H1 (cell line): ENCODE measurements at regions not wholly inside any gene's neighbourhood (a gene's known extent, or its start where the extent isn't known, plus 50 kb on each side); places are given as distances from the start of the nearest gene placed in this dataset.

Source experiments
- CTCF ChIA-PET: fragments of 300-600 bp; sonication (Branson Sonifier 250); formaldehyde crosslinking; loops from one replicate; lab custom pipeline; 2021; ENCODE audit not compliant: partially characterized antibody; lab: Charles Lee
- POLR2A ChIA-PET: fragments of 300-600 bp; sonication (Branson Sonifier 250); formaldehyde crosslinking; loops from one replicate; lab custom pipeline; 2021; ENCODE audit warnings: inconsistent platforms; ENCODE audit not compliant: partially characterized antibody; lab: Charles Lee
- DNase-seq, 2 experiments: peaks; one replicate each; pipeline versions ENCODE4 v3.0.0 to v3.0.0-alpha.2; 2010 to 2022; ENCODE audit warnings: low spot score in 2 of 2, low read depth in 1 of 2, mixed read lengths in 1 of 2
- FAIRE-seq: peaks from 2 replicates; lab custom pipeline; 2011; peaks lifted over from hg19 to GRCh38; lab: Jason Lieb, UNC
- H2AFZ ChIP-seq: 2 replicates; pipeline ENCODE4 v1.8.1; 2012; ENCODE audit warnings: low read length, inconsistent platforms
- H2AK5ac ChIP-seq: 2 replicates; pipeline ENCODE4 v1.6.1; 2013; ENCODE audit warnings: low read depth, low read length
- H2BK120ac ChIP-seq: replicated peaks from 2 replicates; pipeline ENCODE3; 2013; ENCODE audit warnings: low read depth, low read length, inconsistent platforms
- H2BK12ac ChIP-seq: 2 replicates; pipeline ENCODE4 v1.6.1; 2013; ENCODE audit warnings: low read depth, low read length
- H2BK15ac ChIP-seq: 2 replicates; pipeline ENCODE4 v1.6.1; 2013; ENCODE audit warnings: low read length
- H2BK20ac ChIP-seq: 2 replicates; pipeline ENCODE4 v1.6.1; 2013; ENCODE audit warnings: low read length
- H2BK5ac ChIP-seq: 2 replicates; pipeline ENCODE4 v1.6.1; 2013; ENCODE audit warnings: low read depth, low read length
- H3K14ac ChIP-seq: 2 replicates; pipeline ENCODE4 v1.6.1; 2013; ENCODE audit warnings: inconsistent platforms; ENCODE audit not compliant: insufficient read length
- H3K18ac ChIP-seq: 2 replicates; pipeline ENCODE4 v1.6.1; 2013; ENCODE audit warnings: low read length; ENCODE audit errors: extremely low read depth
- H3K23ac ChIP-seq: 2 replicates; pipeline ENCODE4 v1.6.1; 2013; ENCODE audit warnings: inconsistent platforms; ENCODE audit not compliant: insufficient read length
- H3K23me2 ChIP-seq: 2 replicates; pipeline ENCODE4 v1.6.1; 2013; ENCODE audit warnings: low read depth, low read length
- H3K27ac ChIP-seq: 2 replicates; pipeline ENCODE4 v1.6.1; 2011; ENCODE audit warnings: low read depth, low read length, inconsistent platforms
- H3K27me3 ChIP-seq, 4 experiments: replicated peaks in 1 of 4; 1 replicate in 1 of 4; 2 replicates in 3 of 4; pipeline versions ENCODE4 v1.6.1 to v1.8.1; 2011 to 2013; ENCODE audit warnings: low read length in 3 of 4, mild to moderate bottlenecking in 3 of 4, inconsistent platforms in 2 of 4, mixed read lengths in 2 of 4, moderate library complexity in 1 of 4; ENCODE audit not compliant: control insufficient read depth in 3 of 4, insufficient read depth in 3 of 4; ENCODE audit errors: extremely low read depth in 1 of 4
- H3K36me3 ChIP-seq, 4 experiments: 2 replicates each; pipeline versions ENCODE4 v1.6.1 to v1.8.1; 2011 to 2013; ENCODE audit warnings: mild to moderate bottlenecking in 4 of 4, low read length in 3 of 4, moderate library complexity in 2 of 4, control low read depth in 1 of 4, inconsistent platforms in 1 of 4; ENCODE audit not compliant: insufficient read depth in 4 of 4, control insufficient read depth in 2 of 4
- H3K4ac ChIP-seq: replicated peaks from 2 replicates; pipeline ENCODE3; 2013; ENCODE audit warnings: low read length, low read depth, mixed read lengths, inconsistent platforms; ENCODE audit not compliant: insufficient read length
- H3K4me1 ChIP-seq, 4 experiments: replicated peaks in 1 of 4; 1 replicate in 1 of 4; 2 replicates in 3 of 4; pipeline versions ENCODE4 v1.6.1 to v1.8.1; 2011 to 2013; ENCODE audit warnings: low read length in 3 of 4, inconsistent platforms in 2 of 4, mixed read lengths in 1 of 4; ENCODE audit not compliant: insufficient read depth in 4 of 4, control insufficient read depth in 3 of 4
- H3K4me2 ChIP-seq, 2 experiments: 2 replicates each; pipeline versions ENCODE4 v1.6.1 to v1.8.1; 2011 to 2013; ENCODE audit warnings: low read depth in 2 of 2, low read length in 2 of 2, control low read depth in 1 of 2, inconsistent platforms in 1 of 2, mild to moderate bottlenecking in 1 of 2; ENCODE audit not compliant: insufficient read depth in 1 of 2
- H3K4me3 ChIP-seq, 4 experiments: fragments of 200-600, 300-600 bp in 1 of 4; sonication (generic), shearing (Covaris generic), sonication (Bioruptor Twin) in 1 of 4; 2 replicates each; pipeline versions ENCODE4 v1.5.1 to v1.8.1; 2011 to 2016; ENCODE audit warnings: low read length in 4 of 4, low read depth in 3 of 4, control low read depth in 2 of 4, inconsistent platforms in 2 of 4, mild to moderate bottlenecking in 2 of 4, mixed read lengths in 1 of 4, moderate library complexity in 1 of 4; ENCODE audit not compliant: insufficient read depth in 2 of 4; ENCODE audit errors: extremely low read depth in 1 of 4
- H3K56ac ChIP-seq: replicated peaks from 2 replicates; pipeline ENCODE3; 2013; ENCODE audit warnings: low read depth, mild to moderate bottlenecking, mixed read lengths, low read length, inconsistent platforms; ENCODE audit not compliant: insufficient read length
- H3K79me1 ChIP-seq: 2 replicates; pipeline ENCODE4 v1.6.1; 2013; ENCODE audit warnings: low read depth, low read length, control low read depth
- H3K79me2 ChIP-seq, 2 experiments: 2 replicates each; pipeline versions ENCODE4 v1.6.1 to v1.8.1; 2012 to 2013; ENCODE audit warnings: low read length in 2 of 2, mild to moderate bottlenecking in 2 of 2, inconsistent platforms in 1 of 2; ENCODE audit not compliant: insufficient read depth in 2 of 2, control insufficient read depth in 1 of 2
- H3K9ac ChIP-seq, 4 experiments: replicated peaks in 1 of 4; 1 replicate in 1 of 4; 2 replicates in 3 of 4; pipeline versions ENCODE4 v1.6.1 to v1.8.1; 2011 to 2013; ENCODE audit warnings: low read depth in 3 of 4, low read length in 3 of 4, control low read depth in 2 of 4, mild to moderate bottlenecking in 2 of 4, moderate library complexity in 2 of 4, inconsistent platforms in 1 of 4; ENCODE audit errors: extremely low read depth in 1 of 4
- H3K9me3 ChIP-seq, 2 experiments: 2 replicates each; pipeline versions ENCODE4 v1.6.1 to v1.8.1; 2012 to 2013; ENCODE audit warnings: mild to moderate bottlenecking in 2 of 2, moderate library complexity in 2 of 2, control low read depth in 1 of 2, inconsistent platforms in 1 of 2, low read depth in 1 of 2, low read length in 1 of 2, mixed read lengths in 1 of 2; ENCODE audit not compliant: insufficient read depth in 2 of 2
- H4K20me1 ChIP-seq, 2 experiments: replicated peaks in 1 of 2; 2 replicates each; pipeline versions ENCODE3 to v1.8.1; 2011 to 2013; ENCODE audit warnings: inconsistent platforms in 2 of 2, low read length in 2 of 2, mild to moderate bottlenecking in 1 of 2; ENCODE audit not compliant: insufficient read depth in 2 of 2, control insufficient read depth in 1 of 2
- H4K5ac ChIP-seq: 2 replicates; pipeline ENCODE4 v1.6.1; 2013; ENCODE audit warnings: low read length, low read depth, mixed read lengths, inconsistent platforms; ENCODE audit not compliant: insufficient read length
- H4K8ac ChIP-seq: 2 replicates; pipeline ENCODE4 v1.8.0; 2013; ENCODE audit warnings: mild to moderate bottlenecking, moderate library complexity, low read length, inconsistent platforms; ENCODE audit not compliant: insufficient read depth; ENCODE audit errors: extremely low read depth
- H4K91ac ChIP-seq: replicated peaks from 2 replicates; pipeline ENCODE3; 2013; ENCODE audit warnings: low read length, mixed read lengths, inconsistent platforms; ENCODE audit not compliant: insufficient read length
- ATF2 ChIP-seq: IDR thresholded peaks from 2 replicates; pipeline ENCODE4 v1.6.1; 2012; ENCODE audit warnings: low read length, inconsistent platforms
- ATF3 ChIP-seq: IDR thresholded peaks from 2 replicates; pipeline ENCODE4 v1.6.1; 2011; ENCODE audit warnings: low read depth, mild to moderate bottlenecking, low read length; ENCODE audit not compliant: insufficient read depth
- BRCA1 ChIP-seq: IDR thresholded peaks from 2 replicates; pipeline ENCODE4 v1.6.1; 2012; ENCODE audit warnings: low read depth, low read length, improper control_type of control experiment
- MAFK ChIP-seq: IDR thresholded peaks from 2 replicates; pipeline ENCODE4 v1.6.1; 2012; ENCODE audit warnings: low read depth, mild to moderate bottlenecking, improper control_type of control experiment, low read length
- POLR2A ChIP-seq, 2 experiments: IDR thresholded peaks; 1 replicate in 1 of 2; 2 replicates in 1 of 2; pipeline ENCODE4 v1.6.1; 2011; ENCODE audit warnings: low read depth in 2 of 2, low read length in 2 of 2, mild to moderate bottlenecking in 2 of 2; ENCODE audit errors: control extremely low read depth in 1 of 2
- SIRT6 ChIP-seq: IDR thresholded peaks from one replicate; pipeline ENCODE4 v1.7.1; 2012; ENCODE audit warnings: low read length, inconsistent platforms
- WGBS, 2 experiments: shearing (Covaris generic) in 1 of 2; methylation state at CpG; one replicate each; pipeline versions ENCODE4 v1.1.6 to v1.1.7; 2013 to 2015; ENCODE audit warnings: low lambda C conversion rate in 2 of 2, mixed read lengths in 2 of 2, inconsistent platforms in 1 of 2, low coverage in 1 of 2, missing lambda C conversion rate in 1 of 2; ENCODE audit not compliant: insufficient replicate concordance in 2 of 2, insufficient coverage in 1 of 2, insufficient read length in 1 of 2; ENCODE audit errors: extremely low coverage in 1 of 2, missing lambda C conversion rate in 1 of 2; 5-methylcytosine and 5-hydroxymethylcytosine counted together

GRCh38 chr4:157564771-157565170 lies 344.2 kb downstream of the GRIA2 start:
- H2AK5ac ChIP-seq: no peak overlapping the region
- no peak overlapping the region for H3K4me2 ChIP-seq
- H3K36me3 ChIP-seq: no peaks in the 10 kb centered on the region
- TF ChIP-seq ATF2 (no peak), SIRT6 (no peak), ATF3 (no peak), POLR2A (IDR thresholded peaks at IDR 0.05; ENCODE audit: control extremely low read depth in 1 of 2, low read depth in 2 of 2, low read length in 2 of 2) (no peak), MAFK (peak; percentile 64), BRCA1 (no peak)
- TF ChIP-seq, all 59 proteins: peak for 1
- no peak overlapping the region for H3K27ac ChIP-seq
- no peak overlapping the region for H3K4me3 ChIP-seq
- no peak overlapping the region for H4K5ac ChIP-seq
- H2BK20ac ChIP-seq: no peak overlapping the region
- H3K9me3 ChIP-seq: no peaks in the 10 kb centered on the region
- no peak overlapping the region for H2BK5ac ChIP-seq
- FAIRE-seq: no peak
- no peak overlapping the region for H3K9ac ChIP-seq
- H2BK120ac ChIP-seq: no peak overlapping the region
- H3K79me1 ChIP-seq: no peaks in the 10 kb centered on the region
- H3K14ac ChIP-seq: no peak overlapping the region
- no peak overlapping the region for H4K91ac ChIP-seq
- no peak overlapping the region for H3K23ac ChIP-seq
- no peak overlapping the region for H2AFZ ChIP-seq
- H2BK15ac ChIP-seq: no peak overlapping the region
- ChIA-PET CTCF (no interaction called here), POLR2A (no interaction called here)
- no peak overlapping the region for H4K8ac ChIP-seq
- no peak for DNase-seq
- H4K20me1 ChIP-seq: no peaks in the 10 kb centered on the region
- H3K27me3 ChIP-seq: peaks cover 0 to 1% (median 0%) of the 10 kb centered on the region in 4 experiments; a peak in 1 of 7 replicates
- no peaks in the 10 kb centered on the region for H3K23me2 ChIP-seq
- no peaks in the 10 kb centered on the region for H3K4me1 ChIP-seq
- H3K79me2 ChIP-seq: no peaks in the 10 kb centered on the region
- no peak overlapping the region for H3K56ac ChIP-seq
- no peak overlapping the region for H2BK12ac ChIP-seq
- no peak overlapping the region for H3K18ac ChIP-seq
- no peak overlapping the region for H3K4ac ChIP-seq
- WGBS, 2 experiments: 85% methylated on average over 2 of the region's 2 CpGs; no CpG with 5 or more reads in 1 of the 2 experiments
